GM18520 (cell line): ENCODE measurements at regions not wholly inside any gene's neighbourhood (a gene's known extent, or its start where the extent isn't known, plus 50 kb on each side); places are given as distances from the start of the nearest gene placed in this dataset.
"Not testable (repeated sequence)": the region's sequence is repeated elsewhere in the genome, so short reads cannot be mapped to it uniquely, and the experiment has no call there.

Source experiments
- ATAC-seq: cut with Tn5 transposase; IDR thresholded peaks from one replicate; pipeline ENCODE4 v1.9.1; 2021; ENCODE audit not compliant: unreplicated experiment

DNA sequence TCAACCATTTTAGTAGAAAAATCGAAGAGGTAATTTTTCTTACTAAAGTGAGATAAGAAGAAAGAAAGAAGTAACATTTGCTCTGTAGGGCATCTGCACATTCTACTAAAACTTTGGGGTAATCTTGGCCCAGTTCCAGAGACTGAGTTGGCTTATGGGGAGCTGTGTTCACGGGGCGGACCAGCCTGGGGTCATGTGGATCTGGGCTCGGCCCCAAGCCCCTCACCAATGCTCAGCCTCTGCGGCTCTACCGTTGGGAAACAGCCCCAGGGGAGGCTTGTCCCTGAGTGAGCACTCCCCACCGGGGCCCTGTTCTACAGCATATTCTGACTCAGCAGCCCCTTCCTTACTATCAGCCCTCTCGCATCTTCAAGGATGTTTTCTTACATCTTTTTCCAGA, 132.3 kb downstream of the RTP5 start:
- no peak for ATAC-seq

DNA sequence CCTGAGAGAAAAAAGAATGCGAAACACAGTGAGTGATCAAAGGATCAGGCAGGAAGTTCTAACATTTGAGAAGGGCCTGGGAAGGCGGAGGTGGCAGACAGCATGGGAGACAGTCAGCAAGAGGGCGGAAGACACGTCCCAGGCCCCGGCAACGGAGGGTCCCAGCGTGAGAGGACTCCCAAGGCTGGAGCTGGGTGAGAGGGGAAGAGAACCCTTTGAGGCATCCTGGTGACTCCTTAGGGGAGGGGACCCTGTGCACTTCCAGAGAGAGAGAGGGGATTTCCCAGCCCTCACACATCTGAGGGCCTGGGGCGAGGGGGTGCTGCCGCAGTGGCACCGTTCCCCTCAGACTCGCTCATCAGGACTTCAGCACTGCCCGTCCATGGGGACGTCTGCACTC, 133.4 kb downstream of the RTP5 start:
- ATAC-seq = no peak

DNA sequence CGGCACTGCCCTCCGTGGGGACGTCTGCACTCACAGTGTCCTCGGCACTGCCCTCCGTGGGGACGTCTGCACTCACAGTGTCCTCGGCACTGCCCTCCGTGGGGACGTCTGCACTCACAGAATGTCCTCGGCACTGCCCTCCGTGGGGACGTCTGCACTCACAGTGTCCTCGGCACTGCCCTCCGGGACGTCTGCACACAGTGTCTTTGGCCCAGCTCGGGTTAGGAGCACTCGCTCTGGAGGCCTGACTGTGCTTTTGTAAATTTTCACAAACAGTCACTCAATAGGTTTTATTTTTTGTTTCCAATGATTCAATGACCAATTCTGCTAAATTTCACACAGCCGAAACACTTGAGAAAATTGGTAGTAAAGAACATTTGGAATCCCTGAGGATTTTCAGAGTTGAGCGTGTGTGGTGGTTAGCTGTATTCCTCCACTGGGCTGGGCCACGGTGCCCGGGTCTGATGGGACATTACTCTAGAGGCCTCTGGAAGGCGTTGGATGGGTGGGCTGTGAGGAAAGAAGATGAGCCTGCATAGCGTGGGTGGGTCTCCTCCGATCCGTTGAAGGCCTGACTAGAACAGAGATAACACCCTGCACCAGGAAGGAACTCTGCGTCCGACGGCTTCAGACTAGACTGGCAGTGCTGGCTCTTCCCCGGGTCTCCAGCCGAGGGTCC, 134.8 kb downstream of the RTP5 start:
- no peak for ATAC-seq

DNA sequence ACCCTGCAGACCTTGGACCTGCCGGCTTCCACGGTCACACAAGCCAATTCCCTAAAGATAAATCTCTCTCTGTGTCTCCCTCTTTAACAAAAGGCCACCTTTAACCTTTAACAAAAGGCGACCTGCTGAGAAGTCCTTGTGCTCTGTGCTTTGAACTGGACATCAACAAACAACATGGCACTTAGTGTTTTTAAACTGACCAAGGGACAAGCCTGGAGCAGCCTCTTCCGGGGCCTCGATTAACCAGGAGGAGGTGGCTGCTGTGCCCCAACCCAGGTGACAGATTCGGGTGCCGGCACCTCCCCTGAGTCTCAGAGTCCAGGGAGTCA, 135.3 kb downstream of the RTP5 start:
- ATAC-seq = no peak

DNA sequence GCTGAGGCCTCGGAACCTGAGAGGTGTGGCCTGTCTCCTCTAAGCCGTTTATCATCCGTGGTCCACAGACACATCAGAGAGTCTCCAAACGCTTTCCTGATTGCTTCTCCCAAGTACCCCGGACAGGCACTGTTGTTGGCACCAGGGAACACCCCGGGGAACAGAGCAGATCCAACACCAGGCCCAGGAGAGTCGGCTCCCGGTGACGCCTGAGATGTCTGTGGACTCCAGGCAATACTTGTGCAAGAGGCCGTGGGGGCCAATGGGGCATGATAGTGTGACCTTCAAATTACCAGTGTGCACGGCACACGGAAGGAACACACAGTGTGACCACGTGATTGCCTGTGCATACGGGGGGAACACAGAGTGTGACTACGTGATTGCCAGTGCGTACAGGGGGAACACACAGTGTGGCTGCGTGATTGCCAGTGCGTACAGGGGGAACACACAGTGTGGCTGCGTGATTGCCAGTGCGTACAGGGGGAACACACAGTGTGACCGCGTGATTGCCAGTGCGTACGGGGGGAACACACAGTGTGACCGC, 136.6 kb downstream of the RTP5 start:
- ATAC-seq = not testable (repeated sequence)

DNA sequence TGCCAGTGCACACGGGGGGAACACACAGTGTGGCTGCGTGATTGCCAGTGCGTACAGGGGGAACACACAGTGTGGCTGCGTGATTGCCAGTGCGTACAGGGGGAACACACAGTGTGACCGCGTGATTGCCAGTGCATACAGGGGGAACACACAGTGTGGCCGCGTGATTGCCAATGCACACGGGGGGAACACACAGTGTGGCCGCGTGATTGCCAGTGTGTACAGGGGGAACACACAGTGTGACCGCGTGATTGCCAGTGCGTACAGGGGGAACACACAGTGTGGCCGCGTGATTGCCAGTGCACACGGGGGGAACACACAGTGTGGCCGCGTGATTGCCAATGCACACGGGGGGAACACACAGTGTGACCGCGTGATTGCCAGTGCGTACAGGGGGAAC, 139.4 kb downstream of the RTP5 start:
- ATAC-seq = not testable (repeated sequence)

DNA sequence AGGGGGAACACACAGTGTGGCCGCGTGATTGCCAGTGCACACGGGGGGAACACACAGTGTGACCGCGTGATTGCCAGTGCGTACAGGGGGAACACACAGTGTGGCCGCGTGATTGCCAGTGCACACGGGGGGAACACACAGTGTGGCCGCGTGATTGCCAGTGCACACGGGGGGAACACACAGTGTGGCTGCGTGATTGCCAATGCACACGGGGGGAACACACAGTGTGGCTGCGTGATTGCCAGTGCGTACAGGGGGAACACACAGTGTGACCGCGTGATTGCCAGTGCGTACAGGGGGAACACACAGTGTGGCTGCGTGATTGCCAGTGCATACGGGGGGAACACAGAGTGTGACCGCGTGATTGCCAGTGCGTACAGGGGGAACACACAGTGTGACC, 140.3 kb downstream of the RTP5 start:
- ATAC-seq = not testable (repeated sequence)

DNA sequence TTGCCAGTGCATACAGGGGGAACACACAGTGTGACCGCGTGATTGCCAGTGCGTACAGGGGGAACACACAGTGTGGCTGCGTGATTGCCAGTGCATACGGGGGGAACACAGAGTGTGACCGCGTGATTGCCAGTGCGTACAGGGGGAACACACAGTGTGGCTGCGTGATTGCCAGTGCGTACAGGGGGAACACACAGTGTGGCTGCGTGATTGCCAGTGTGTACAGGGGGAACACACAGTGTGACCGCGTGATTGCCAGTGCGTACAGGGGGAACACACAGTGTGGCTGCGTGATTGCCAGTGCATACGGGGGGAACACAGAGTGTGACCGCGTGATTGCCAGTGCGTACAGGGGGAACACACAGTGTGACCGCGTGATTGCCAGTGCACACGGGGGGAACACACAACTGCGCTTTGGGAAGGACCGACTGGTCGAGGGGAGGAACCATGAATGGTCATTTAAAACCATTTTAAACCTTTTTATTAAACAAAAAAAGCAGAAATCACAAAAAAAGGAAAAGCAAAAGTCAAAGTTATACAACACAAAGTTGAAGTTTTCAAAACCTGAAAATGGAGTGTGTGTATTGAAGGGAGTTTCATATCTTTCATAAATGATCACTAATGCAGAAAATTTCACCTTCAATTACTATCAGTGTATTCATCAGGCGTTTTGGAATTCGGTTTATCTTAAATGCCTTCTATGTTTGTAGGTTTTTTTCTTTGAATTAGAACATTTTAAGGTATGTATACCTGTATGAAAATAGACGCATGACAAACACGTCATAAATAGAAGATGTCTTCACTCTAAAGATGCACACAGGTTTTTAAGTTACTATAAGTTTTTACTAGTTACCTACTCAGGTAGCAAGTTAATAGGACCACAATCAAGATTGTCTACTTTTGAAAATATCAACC, 141.0 kb downstream of the RTP5 start:
- not testable (repeated sequence) for ATAC-seq

DNA sequence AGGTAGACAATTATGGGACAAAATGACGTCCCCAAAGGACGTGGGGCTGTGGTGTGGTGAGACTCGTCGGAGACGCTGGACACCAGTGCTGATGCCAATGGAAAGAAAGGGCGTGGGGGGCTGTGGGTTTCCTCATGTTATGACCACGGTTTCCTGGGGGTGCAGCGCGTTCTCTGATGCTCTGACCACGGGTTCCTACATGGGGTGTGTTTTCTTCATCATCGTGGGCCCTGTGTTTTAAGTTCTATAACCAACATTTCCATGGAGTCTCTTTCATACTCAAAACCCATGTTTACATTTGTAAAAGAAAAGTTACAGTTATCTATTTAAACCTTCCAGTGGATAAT, 141.6 kb downstream of the RTP5 start:
- ATAC-seq = no peak

DNA sequence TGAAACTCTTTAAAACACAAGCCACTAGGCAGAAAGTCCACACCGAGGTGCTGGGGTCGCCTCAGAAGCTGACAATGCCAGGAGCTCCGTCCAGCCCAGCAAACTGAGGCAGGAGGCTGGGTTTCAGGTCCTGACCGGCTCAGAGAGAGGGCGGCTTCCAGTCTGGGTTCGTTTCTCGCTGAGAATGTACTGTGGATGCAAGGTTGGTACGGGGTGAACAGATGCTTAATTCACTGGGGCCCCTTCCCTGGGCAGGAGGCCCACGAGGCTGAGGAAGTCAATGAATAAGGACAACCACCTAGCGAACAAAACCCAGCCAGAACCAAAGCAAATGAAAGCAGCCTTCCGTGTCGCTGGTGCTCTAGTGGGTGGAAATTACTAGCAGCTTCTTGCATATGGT, 142.0 kb downstream of the RTP5 start:
- no peak for ATAC-seq

DNA sequence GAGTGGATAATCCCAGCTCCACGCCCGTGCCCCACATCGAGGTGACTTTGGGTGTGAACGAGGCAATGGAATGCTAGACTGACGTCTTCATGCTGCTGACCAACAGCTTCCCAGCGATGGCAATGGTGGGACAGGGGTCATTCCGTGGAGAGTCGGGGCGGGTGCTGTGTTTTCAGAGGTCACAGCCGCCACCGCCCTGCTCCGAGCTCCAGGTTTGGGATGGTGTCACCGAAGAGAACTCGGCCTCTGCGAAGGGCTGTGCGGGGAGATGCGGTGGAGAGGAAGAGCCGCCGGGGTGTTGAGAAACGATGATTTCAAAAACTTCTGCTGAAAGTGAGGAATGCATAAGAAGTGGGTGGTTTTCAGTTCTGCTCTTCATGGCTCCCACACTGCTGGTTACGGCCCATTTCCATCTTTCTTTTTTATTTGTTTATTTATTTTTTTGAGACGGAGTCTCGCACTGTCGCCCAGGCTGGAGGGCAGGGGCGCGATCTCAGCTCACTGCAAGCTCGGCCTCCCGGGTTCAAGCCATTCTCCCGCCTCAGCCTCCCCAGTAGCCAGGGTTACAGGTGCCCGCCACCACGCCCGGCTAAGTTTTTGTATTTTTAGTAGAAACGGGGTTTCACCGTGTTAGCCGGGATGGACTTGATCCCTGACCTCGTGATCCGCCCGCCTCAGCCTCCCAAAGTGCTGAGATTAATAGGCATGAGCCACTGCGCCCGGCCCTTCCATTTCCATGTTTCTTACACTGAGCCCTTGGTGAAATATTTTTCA, 142.6 kb downstream of the RTP5 start:
- no peak for ATAC-seq

DNA sequence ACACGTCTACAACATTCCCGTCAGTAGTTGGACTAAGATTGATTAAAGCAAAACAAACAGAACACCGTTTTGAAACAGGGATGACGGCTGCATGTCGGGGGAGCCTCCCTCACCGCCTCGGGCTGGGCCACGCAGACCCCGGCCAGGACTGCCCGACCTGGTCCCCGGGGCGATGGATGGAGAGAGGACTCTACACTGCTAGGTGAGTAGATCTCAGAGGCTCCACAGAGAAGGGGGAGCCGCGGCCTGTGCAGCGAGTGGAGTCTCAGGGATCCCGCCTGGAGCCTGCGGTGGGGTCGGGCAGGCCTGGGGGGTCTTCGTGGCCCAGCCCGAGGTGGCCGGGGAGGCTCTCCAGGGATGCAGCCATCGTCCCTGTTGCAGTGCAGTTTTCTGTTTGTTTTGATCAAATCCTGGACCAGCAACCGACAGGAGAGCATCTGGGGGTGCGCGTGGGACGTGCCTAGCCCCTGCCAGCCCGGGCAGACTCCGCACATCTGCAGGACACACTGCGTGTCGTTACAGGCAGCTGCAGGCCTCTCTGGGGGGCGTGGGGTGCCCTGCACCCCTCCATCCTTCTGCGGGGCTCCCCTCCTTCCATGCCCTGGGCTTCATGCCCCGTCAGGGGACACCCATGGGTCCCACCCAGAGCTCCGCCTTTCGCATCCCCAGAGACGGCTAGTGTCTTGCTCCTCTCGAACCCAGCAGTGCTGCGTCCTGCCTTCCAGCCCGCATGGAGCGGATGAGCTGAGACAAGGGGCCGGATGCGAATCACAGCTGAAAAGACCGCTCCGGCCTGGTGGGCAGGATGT, 143.6 kb downstream of the RTP5 start:
- ATAC-seq = no peak

DNA sequence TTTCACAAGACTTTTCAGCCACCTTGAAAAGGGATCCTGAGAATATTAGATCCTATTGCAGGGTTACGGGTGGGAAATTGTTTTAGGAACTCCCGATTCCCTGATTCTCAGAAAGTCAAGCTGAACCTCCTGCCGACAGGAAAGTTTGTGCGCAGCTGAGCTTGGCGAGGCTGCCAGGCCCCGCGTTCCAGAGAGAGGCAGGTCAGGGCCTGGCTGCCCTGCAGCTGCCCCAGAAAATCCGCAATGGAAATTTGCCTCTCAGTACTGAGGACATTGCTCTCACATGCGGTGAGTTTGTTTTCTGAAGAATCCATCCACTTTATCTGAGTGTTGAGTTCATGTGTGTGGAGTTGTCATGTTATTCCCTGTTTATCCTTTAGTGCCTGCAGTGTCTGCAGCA, 144.2 kb downstream of the RTP5 start:
- ATAC-seq = no peak

DNA sequence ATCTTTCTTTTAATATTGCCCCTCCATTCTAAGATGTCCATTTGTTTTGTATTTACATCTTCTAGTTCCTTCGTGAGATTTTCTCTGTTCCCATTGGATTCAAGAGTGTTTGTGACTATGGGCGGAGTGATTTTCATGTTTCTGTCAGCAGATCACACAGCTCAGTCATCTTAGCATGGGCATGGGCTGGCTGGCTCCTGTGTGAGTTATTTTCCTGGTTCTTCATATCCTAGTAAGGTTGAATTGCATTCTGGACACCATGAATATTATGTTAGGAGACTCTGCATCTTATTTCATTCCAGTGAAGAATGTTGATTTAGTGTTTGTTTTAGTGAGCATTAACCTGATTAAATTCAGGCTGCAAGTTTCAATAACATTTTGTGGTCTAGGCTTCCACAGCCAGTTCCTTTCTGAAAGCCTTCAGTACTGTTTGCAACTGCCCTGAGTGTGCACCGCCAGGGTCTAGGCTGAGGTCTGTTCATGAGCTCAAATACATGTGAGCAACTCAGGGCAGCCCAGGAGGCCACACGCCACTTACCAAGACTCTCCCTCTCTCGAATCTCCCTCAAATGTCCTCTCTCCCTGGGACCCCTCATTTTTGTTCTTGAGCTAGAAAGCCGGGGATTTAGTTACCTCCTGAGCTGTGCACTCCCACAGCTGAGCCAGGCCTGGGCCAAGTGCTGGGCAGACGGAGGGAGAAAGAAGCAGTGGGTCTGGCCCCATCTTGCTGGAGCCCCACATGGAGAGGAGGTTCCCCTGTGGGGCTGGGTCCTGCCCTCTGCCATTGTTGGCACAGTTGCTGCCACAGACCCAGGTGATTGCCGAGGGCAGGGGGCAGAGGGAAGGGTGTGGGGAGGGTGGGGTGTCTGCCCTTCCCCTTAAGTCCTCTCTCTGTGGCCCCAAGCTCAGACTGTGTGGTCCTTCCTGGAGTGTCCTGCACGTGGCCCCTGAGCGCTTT, 145.9 kb downstream of the RTP5 start:
- ATAC-seq = no peak

DNA sequence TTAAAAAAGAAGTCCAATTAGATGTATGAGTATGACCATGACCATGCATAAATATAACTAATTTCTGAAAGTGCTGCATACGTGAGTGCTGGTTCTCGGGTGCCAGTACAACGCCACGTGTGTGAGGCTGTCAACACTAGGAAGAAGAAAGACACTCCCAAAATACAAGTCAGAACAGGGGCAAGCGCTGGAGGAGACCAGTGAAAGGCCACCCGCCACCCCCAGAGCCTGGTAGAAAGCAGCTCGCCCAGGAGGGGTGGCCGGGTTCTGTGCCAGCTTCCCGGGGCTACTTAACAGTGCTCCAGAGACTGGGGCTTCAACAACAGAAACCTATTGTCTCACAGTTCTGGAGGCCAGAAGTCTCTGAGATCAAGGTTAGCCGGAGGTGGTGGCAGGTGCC, 147.6 kb downstream of the RTP5 start:
- no peak for ATAC-seq

DNA sequence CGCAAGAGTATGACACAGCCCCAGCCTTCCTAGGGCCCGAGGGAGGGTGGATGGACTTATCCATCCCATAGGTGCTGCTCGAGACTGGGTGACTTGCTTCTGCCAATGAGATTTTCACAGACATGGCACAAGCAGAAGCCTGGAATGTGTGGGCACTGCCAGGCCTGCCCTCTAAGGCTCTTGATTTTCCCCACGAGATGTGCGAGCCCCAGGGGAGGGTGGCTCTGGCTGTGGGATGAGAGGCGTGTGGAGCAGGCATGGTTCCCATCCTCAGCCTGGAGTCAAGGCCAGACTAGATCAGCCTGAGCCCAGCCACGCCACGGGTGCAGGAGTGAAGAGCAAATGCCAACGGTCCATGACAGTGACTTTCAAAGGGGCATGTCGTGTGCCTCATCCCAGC, 148.9 kb downstream of the RTP5 start:
- ATAC-seq = not testable (repeated sequence)

DNA sequence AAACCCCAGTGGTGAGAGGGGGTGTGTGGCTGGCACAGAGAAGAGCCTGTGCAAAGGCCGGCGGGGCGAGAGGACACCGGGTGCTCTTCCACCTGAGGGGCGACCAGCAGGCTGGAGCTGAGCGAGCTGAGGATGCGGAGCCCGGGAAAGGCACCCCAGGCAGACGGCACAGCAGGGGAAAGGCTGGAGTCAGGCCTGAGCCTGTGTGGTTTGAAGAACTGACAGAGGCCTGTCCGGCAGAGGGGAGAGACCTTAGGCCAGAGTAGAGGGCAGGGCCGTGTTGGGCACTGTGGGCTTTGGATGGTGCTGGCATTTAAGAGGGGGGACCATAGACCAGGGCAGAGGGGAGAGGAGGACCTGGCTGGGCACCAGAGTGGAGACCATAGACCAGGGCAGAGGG, 149.8 kb downstream of the RTP5 start:
- ATAC-seq = no peak

DNA sequence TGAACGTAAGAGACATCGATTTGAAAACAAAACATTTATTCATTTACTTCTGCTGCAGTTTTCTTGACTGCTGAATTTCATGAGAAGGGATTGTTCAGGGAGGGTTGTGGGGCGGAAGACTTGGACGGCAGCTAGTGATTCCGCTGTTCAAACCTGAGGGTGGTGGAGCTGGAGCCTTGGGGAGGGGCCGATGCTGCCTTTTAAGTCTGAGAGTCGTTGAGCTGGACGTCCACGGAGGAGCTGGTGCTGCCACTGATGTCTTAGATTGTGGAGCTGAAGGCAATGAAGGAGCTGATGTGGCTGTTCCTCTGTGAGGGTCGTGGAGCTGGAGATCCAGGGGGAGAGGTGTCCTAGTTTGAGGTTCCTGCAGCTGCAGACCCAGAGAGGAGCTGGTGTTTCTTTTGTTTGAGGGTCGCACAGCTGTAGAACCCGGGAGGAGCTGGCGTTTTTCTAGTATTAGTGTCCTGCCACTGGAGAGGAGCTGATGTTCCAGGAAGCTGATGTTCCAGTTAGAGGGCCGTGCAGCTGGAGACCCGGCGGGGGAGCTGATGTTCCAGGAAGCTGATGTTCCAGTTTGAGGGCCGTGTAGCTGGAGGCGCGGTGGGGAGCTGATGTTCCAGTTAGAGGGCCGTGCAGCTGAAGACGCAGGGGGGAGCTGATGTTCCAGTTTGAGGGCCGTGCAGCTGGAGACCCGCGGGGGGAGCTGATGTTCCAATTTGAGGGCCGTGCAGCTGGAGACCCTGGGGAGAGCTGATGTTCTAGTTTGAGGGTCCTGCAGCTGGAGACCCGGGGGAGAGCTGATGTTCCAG, 150.9 kb downstream of the RTP5 start:
- no peak for ATAC-seq
